ENCODE measurements at regions not wholly inside any gene's neighbourhood (a gene's known extent, or its start where the extent isn't known, plus 50 kb on each side); places are given as distances from the start of the nearest gene placed in this dataset.

DNA sequence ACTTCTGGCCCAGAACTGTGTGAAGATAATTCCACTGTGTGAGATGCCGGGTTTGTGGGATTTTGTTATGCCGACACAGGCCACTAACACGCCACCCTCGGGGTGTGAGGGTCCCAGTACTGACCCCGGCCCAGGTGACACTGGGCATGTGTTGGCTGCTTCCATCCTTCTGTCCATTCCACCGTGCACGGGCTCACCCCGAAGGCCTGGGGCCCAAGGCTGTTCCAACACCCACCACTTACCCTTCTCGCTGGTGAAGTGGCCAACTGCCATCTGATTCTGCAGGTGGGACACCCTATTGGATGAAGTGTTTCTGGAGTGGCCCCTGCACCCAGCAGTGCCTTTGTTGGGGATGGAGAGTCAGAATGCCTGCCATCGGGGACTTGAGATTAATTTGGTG is 1307.5 kb downstream of the BRD1 start:
- ATAC-seq (no peak), DNase-seq (no peak)
- ChIA-PET POLR2A (ENCODE audit: unreplicated experiment) (no interaction called here), CTCF (no interaction called here)
- TF ChIP-seq, protein P1, sequence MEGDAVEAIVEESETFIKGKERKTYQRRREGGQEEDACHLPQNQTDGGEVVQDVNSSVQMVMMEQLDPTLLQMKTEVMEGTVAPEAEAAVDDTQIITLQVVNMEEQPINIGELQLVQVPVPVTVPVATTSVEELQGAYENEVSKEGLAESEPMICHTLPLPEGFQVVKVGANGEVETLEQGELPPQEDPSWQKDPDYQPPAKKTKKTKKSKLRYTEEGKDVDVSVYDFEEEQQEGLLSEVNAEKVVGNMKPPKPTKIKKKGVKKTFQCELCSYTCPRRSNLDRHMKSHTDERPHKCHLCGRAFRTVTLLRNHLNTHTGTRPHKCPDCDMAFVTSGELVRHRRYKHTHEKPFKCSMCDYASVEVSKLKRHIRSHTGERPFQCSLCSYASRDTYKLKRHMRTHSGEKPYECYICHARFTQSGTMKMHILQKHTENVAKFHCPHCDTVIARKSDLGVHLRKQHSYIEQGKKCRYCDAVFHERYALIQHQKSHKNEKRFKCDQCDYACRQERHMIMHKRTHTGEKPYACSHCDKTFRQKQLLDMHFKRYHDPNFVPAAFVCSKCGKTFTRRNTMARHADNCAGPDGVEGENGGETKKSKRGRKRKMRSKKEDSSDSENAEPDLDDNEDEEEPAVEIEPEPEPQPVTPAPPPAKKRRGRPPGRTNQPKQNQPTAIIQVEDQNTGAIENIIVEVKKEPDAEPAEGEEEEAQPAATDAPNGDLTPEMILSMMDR (conservative IDR thresholded peaks at IDR 0.05; ENCODE audit: low read depth, low read length), result no peak
- TF ChIP-seq EZH2phosphoT487 (IDR thresholded peaks at IDR 0.05; ENCODE audit: borderline replicate concordance, low read length) (no peak), EZH2 (IDR thresholded peaks at IDR 0.05; ENCODE audit: low read length, unreplicated experiment) (no peak)
- Histone ChIP-seq H2AFZ (ENCODE audit: low read length) (no peak overlapping the region), H4K20me1 (ENCODE audit: low read length) (no peaks in the 10 kb centered on the region), H3K4me3 (ENCODE audit: low read length) (no peak overlapping the region), H3K27ac (ENCODE audit: low read length) (no peak overlapping the region), H3K79me2 (ENCODE audit: low read length) (no peaks in the 10 kb centered on the region), H3K9ac (ENCODE audit: low read length) (no peak overlapping the region), H3K36me3 (ENCODE audit: low read depth, low read length) (no peaks in the 10 kb centered on the region), H3K27me3 (ENCODE audit: low read length) (no peaks in the 10 kb centered on the region), H3K9me3 (ENCODE audit: low read length) (no peaks in the 10 kb centered on the region), H3K4me2 (ENCODE audit: low read length) (no peak overlapping the region), H3K9me2 (replicated peaks; ENCODE audit: low read length) (no peaks in the 10 kb centered on the region), H3F3A (ENCODE audit: low read length, unreplicated experiment) (no peaks in the 10 kb centered on the region), H3K4me1 (ENCODE audit: insufficient read depth, low read length) (no peaks in the 10 kb centered on the region)
- intact Hi-C loops (cut with micrococcal nuclease), result no loop called here
- no TSS peak for BruUV-seq (replicated peaks)

DNA sequence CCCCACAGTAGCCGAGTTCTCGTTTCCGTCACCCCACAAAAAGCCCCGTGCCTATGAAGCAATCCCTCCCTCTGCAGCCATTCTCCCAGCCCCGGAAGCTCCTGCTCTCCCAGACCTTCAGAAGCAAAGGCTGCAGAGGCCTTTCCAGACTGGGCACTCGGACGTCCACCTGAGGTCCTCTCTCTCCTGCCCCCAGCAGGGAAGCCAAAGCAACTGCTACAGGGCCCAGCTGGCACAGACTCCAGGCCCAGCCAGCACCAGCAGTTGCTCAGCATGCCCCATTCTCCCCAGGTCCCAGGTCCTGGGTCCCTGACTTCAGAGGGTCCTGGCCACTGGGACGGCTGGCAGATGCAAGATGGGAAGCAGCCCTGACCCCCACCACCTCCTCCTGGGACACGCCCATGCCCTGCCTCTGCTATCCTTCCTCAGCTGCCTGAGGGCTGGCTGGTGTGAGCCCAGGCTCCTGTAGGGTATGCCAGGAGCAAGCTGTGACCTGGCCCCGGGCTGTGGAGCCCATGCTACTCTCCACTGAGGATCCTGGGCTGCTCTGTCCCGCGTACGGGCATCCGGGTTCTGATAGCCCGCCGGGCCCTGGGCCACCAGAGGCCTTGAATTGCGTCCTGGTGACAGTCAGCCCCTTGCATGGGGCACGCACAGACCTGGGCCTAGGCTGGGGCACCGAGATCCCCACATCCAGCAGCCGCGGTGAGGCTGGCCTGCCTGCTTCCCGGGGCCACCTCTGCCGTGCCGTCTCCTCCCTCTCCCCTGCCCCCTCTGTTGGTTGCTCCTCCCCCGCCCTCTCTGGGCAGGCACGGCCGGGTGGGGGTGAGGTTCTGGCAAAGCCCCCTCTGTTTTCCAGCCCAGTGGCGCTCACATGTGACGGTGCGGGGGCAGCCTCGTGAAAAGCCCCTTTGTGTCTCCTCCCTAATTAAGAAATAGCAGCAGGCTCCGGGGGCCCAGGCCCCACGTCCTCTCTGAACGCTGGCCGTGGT is 1310.3 kb downstream of the BRD1 start:
- no TSS peak for BruUV-seq (replicated peaks)
- POLR2A ChIA-PET (ENCODE audit: unreplicated experiment), result no interaction called here
- CTCF ChIA-PET, result no interaction called here
- no peaks in the 10 kb centered on the region for H4K20me1 ChIP-seq (ENCODE audit: low read length)
- H3K9me3 ChIP-seq (ENCODE audit: low read length), result no peaks in the 10 kb centered on the region
- intact Hi-C loops (cut with micrococcal nuclease), result no loop called here
- no peaks in the 10 kb centered on the region for H3F3A ChIP-seq (ENCODE audit: low read length, unreplicated experiment)
- no peak overlapping the region for H3K4me3 ChIP-seq (ENCODE audit: low read length)
- no peaks in the 10 kb centered on the region for H3K36me3 ChIP-seq (ENCODE audit: low read depth, low read length)
- H3K9ac ChIP-seq (ENCODE audit: low read length), result no peak overlapping the region
- TF ChIP-seq EZH2 (IDR thresholded peaks at IDR 0.05; ENCODE audit: low read length, unreplicated experiment) (no peak), EZH2phosphoT487 (IDR thresholded peaks at IDR 0.05; ENCODE audit: borderline replicate concordance, low read length) (no peak)
- TF ChIP-seq, protein P1 (conservative IDR thresholded peaks at IDR 0.05; ENCODE audit: low read depth, low read length), result no peak
- H3K4me1 ChIP-seq (ENCODE audit: insufficient read depth, low read length), result no peaks in the 10 kb centered on the region
- DNase-seq (no peak), ATAC-seq (no peak)
- no peak overlapping the region for H2AFZ ChIP-seq (ENCODE audit: low read length)
- no peak overlapping the region for H3K4me2 ChIP-seq (ENCODE audit: low read length)
- no peaks in the 10 kb centered on the region for H3K27me3 ChIP-seq (ENCODE audit: low read length)
- H3K27ac ChIP-seq (ENCODE audit: low read length), result no peak overlapping the region
- H3K79me2 ChIP-seq (ENCODE audit: low read length), result no peaks in the 10 kb centered on the region
- H3K9me2 ChIP-seq (replicated peaks; ENCODE audit: low read length), result no peaks in the 10 kb centered on the region

DNA sequence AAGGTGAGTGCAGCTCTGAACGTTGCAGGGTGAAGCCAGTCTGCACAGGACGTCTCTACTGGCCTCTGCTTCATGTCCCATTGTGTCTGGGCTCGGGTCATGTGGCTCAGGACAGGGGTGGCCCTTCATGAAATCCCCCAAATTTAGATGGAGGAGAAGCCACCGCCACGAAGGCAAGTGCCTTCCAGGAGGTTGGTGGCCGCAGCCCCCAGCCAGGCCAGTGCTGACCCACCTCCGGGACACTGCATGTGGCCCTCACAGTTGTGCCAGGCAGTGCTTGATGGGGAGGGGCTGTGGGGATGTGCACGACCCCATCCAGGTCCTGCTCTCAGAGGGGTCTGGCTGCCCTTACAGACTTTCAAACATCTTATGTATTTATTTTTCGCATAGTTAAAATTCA is 1311.1 kb downstream of the BRD1 start:
- CTCF ChIA-PET, result no interaction called here

More for the DNA sequence above, 1311.1 kb downstream of the BRD1 start:
- H3F3A ChIP-seq (ENCODE audit: low read length, unreplicated experiment), result no peaks in the 10 kb centered on the region
- no peaks in the 10 kb centered on the region for H3K9me2 ChIP-seq (replicated peaks; ENCODE audit: low read length)
- no peak overlapping the region for H3K9ac ChIP-seq (ENCODE audit: low read length)
- no peaks in the 10 kb centered on the region for H3K4me1 ChIP-seq (ENCODE audit: insufficient read depth, low read length)
- intact Hi-C loops (cut with micrococcal nuclease), result no loop called here
- ATAC-seq (no peak), DNase-seq (no peak)
- H3K9me3 ChIP-seq (ENCODE audit: low read length), result no peaks in the 10 kb centered on the region
- no peak overlapping the region for H3K4me2 ChIP-seq (ENCODE audit: low read length)
- H2AFZ ChIP-seq (ENCODE audit: low read length), result no peak overlapping the region
- H3K36me3 ChIP-seq (ENCODE audit: low read depth, low read length), result no peaks in the 10 kb centered on the region
- TF ChIP-seq EZH2phosphoT487 (IDR thresholded peaks at IDR 0.05; ENCODE audit: borderline replicate concordance, low read length), result no peak
- no peak for TF ChIP-seq EZH2 (IDR thresholded peaks at IDR 0.05; ENCODE audit: low read length, unreplicated experiment)
- TF ChIP-seq, protein P1 (conservative IDR thresholded peaks at IDR 0.05; ENCODE audit: low read depth, low read length), result no peak
- POLR2A ChIA-PET (ENCODE audit: unreplicated experiment), result no interaction called here
- H4K20me1 ChIP-seq (ENCODE audit: low read length), result no peaks in the 10 kb centered on the region
- no peak overlapping the region for H3K4me3 ChIP-seq (ENCODE audit: low read length)
- H3K27ac ChIP-seq (ENCODE audit: low read length), result no peak overlapping the region
- no peaks in the 10 kb centered on the region for H3K79me2 ChIP-seq (ENCODE audit: low read length)
- no peaks in the 10 kb centered on the region for H3K27me3 ChIP-seq (ENCODE audit: low read length)
- no TSS peak for BruUV-seq (replicated peaks)

Measured in PC-3 (cell line).